HEK293 (cell line): ENCODE measurements at regions not wholly inside any gene's neighbourhood (a gene's known extent, or its start where the extent isn't known, plus 50 kb on each side); places are given as distances from the start of the nearest gene placed in this dataset.

Experiments used
- CTCF ChIA-PET: fragments of 350-600 bp; formaldehyde crosslinking; extraction: SDS; loops from one replicate; lab custom pipeline; 2021; ENCODE audit warnings: antibody characterized with exemption; lab: Yijun Ruan, JAX
- POLR2A ChIA-PET: fragments of 300-600 bp; formaldehyde crosslinking; extraction: SDS; loops from one replicate; lab custom pipeline; 2020; ENCODE audit warnings: antibody characterized with exemption, inconsistent platforms; lab: Yijun Ruan, JAX
- H3K27ac ChIP-seq: fragments of 200-500 bp; sonication (Bioruptor generic); 2 replicates; pipeline ENCODE4 v1.5.1; 2014; ENCODE audit warnings: low read depth, low read length, control low read depth, inconsistent platforms; ENCODE audit errors: extremely low read depth
- H3K36me3 ChIP-seq, 2 experiments: fragments of 200-500 bp in 1 of 2; sonication (Bioruptor generic) in 1 of 2; 1 replicate in 1 of 2; 2 replicates in 1 of 2; pipeline ENCODE4 v1.5.1; 2014 to 2017; ENCODE audit warnings: inconsistent platforms in 2 of 2, low read length in 2 of 2; ENCODE audit not compliant: control insufficient read depth in 2 of 2, insufficient read depth in 1 of 2
- H3K4me1 ChIP-seq: fragments of 200-500 bp; sonication (Bioruptor generic); 2 replicates; pipeline ENCODE4 v1.5.1; 2014; ENCODE audit warnings: mild to moderate bottlenecking, low read length, inconsistent platforms; ENCODE audit not compliant: control insufficient read depth, insufficient read depth
- H3K4me3 ChIP-seq: 2 replicates; pipeline ENCODE4 v1.5.1; 2011; ENCODE audit warnings: low read depth, mild to moderate bottlenecking, control low read depth, low read length, moderate library complexity
- H3K9me3 ChIP-seq: fragments of 200-500 bp; sonication (Bioruptor generic); 2 replicates; pipeline ENCODE4 v1.5.1; 2014; ENCODE audit warnings: low read depth, low read length, inconsistent platforms; ENCODE audit not compliant: control insufficient read depth, insufficient read depth
- KLF10 ChIP-seq: fragments of 450-650 bp; IDR thresholded peaks from 2 replicates; pipeline ENCODE4 v1.5.1; 2018; ENCODE audit warnings: missing biosample characterization, mild to moderate bottlenecking, missing genetic modification characterization
- KLF7 ChIP-seq: fragments of 450-650 bp; formaldehyde crosslinking; IDR thresholded peaks from 2 replicates; pipeline ENCODE4 v1.5.1; 2016; ENCODE audit warnings: missing biosample characterization, missing genetic modification characterization, borderline replicate concordance
- KLF9 ChIP-seq: fragments of 450-650 bp; formaldehyde crosslinking; IDR thresholded peaks from 2 replicates; pipeline ENCODE4 v1.5.1; 2016; ENCODE audit warnings: missing biosample characterization, missing genetic modification characterization, low read depth
- OSR2 ChIP-seq: fragments of 450-650 bp; formaldehyde crosslinking; IDR thresholded peaks from 2 replicates; pipeline ENCODE4 v1.5.1; 2016; ENCODE audit warnings: missing biosample characterization, missing genetic modification characterization
- OVOL3 ChIP-seq: fragments of 450-650 bp; formaldehyde crosslinking; IDR thresholded peaks from 2 replicates; pipeline ENCODE4 v1.5.1; 2016; ENCODE audit warnings: missing biosample characterization, missing genetic modification characterization
- TCF7L2 ChIP-seq: IDR thresholded peaks from 2 replicates; pipeline ENCODE4 v1.6.1; 2011; ENCODE audit warnings: low read depth, mild to moderate bottlenecking, inconsistent platforms, low read length, moderate library complexity, borderline replicate concordance
- ZBTB17 ChIP-seq: fragments of 450-650 bp; formaldehyde crosslinking; IDR thresholded peaks from 2 replicates; pipeline ENCODE4 v1.5.1; 2016; ENCODE audit warnings: missing biosample characterization, missing genetic modification characterization
- ZBTB20 ChIP-seq: fragments of 450-650 bp; formaldehyde crosslinking; IDR thresholded peaks from 2 replicates; pipeline ENCODE4 v1.5.1; 2016; ENCODE audit warnings: missing biosample characterization, missing genetic modification characterization
- ZFP41 ChIP-seq: fragments of 450-650 bp; formaldehyde crosslinking; IDR thresholded peaks from 2 replicates; pipeline ENCODE4 v1.5.1; 2016; ENCODE audit warnings: missing biosample characterization, missing genetic modification characterization, borderline replicate concordance
- ZNF169 ChIP-seq: fragments of 450-650 bp; formaldehyde crosslinking; IDR thresholded peaks from 2 replicates; pipeline ENCODE4 v1.5.1; 2016; ENCODE audit warnings: missing biosample characterization, missing genetic modification characterization
- ZNF174 ChIP-seq: fragments of 450-650 bp; formaldehyde crosslinking; IDR thresholded peaks from 2 replicates; pipeline ENCODE4 v1.5.0; 2017; ENCODE audit warnings: missing biosample characterization, mild to moderate bottlenecking, missing genetic modification characterization
- ZNF292 ChIP-seq: fragments of 450-650 bp; formaldehyde crosslinking; IDR thresholded peaks from 2 replicates; pipeline ENCODE4 v1.5.1; 2016; ENCODE audit warnings: low read depth, missing biosample characterization, missing genetic modification characterization, borderline replicate concordance
- ZNF37A ChIP-seq: fragments of 450-650 bp; IDR thresholded peaks from 2 replicates; pipeline ENCODE4 v1.5.1; 2018; ENCODE audit warnings: missing biosample characterization, missing genetic modification characterization
- ZNF530 ChIP-seq: fragments of 450-650 bp; formaldehyde crosslinking; IDR thresholded peaks from 2 replicates; pipeline ENCODE4 v1.5.1; 2016; ENCODE audit warnings: low read depth, missing biosample characterization, missing genetic modification characterization
- ZNF560 ChIP-seq: fragments of 450-650 bp; formaldehyde crosslinking; IDR thresholded peaks from 2 replicates; pipeline ENCODE4 v1.5.1; 2017; ENCODE audit warnings: missing biosample characterization, missing genetic modification characterization, borderline replicate concordance
- ZNF610 ChIP-seq: fragments of 450-650 bp; formaldehyde crosslinking; IDR thresholded peaks from 2 replicates; pipeline ENCODE4 v1.5.1; 2016; ENCODE audit warnings: missing biosample characterization, missing genetic modification characterization, borderline replicate concordance
- ZNF707 ChIP-seq: fragments of 450-650 bp; formaldehyde crosslinking; IDR thresholded peaks from 2 replicates; pipeline ENCODE4 v1.5.1; 2016; ENCODE audit warnings: missing biosample characterization, missing genetic modification characterization
- ZNF747 ChIP-seq: fragments of 450-650 bp; formaldehyde crosslinking; IDR thresholded peaks from 2 replicates; pipeline ENCODE4 v1.5.1; 2016; ENCODE audit warnings: missing biosample characterization, missing genetic modification characterization
- TF ChIP-seq, protein P1 (sequence below): fragments of 450-650 bp; formaldehyde crosslinking; conservative IDR thresholded peaks from 2 replicates; pipeline ENCODE4 v1.5.1; 2016; ENCODE audit warnings: low read depth, missing biosample characterization, missing genetic modification characterization
- TF ChIP-seq, protein P2 (sequence below): fragments of 450-650 bp; formaldehyde crosslinking; IDR thresholded peaks from 2 replicates; pipeline ENCODE4 v1.5.1; 2017; ENCODE audit warnings: missing biosample characterization, missing genetic modification characterization
- TF ChIP-seq, protein P3 (sequence below): fragments of 450-650 bp; formaldehyde crosslinking; IDR thresholded peaks from 2 replicates; pipeline ENCODE4 v1.5.1; 2016; ENCODE audit warnings: missing biosample characterization, missing genetic modification characterization
- TF ChIP-seq, protein P4 (sequence below): fragments of 450-650 bp; formaldehyde crosslinking; IDR thresholded peaks from 2 replicates; pipeline ENCODE4 v1.5.1; 2016; ENCODE audit warnings: missing biosample characterization, missing genetic modification characterization
- TF ChIP-seq, protein P5 (sequence below): fragments of 450-650 bp; formaldehyde crosslinking; IDR thresholded peaks from 2 replicates; pipeline ENCODE4 v1.5.1; 2016; ENCODE audit warnings: missing biosample characterization, missing genetic modification characterization

DNA sequence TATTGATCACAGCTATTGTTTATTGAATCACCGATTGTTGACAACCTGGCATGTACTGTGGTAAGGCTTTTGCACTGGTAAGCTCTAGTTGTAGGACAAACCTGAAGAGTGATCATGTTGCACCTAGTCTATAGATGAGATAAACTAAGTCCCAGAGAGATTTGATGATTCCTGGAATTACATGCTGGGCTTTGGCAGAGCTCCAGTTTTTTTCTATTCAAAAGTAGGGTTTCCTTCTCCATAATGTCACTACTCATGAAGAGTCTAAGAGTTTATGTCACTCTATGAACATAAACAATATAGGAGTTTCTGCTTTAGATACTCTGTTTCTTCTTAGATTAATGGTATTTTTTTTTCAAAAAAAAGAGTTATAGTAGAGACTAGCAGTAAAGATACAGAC, 72.0 kb downstream of the BMP4 start (continued):
- TF ChIP-seq, protein P1, sequence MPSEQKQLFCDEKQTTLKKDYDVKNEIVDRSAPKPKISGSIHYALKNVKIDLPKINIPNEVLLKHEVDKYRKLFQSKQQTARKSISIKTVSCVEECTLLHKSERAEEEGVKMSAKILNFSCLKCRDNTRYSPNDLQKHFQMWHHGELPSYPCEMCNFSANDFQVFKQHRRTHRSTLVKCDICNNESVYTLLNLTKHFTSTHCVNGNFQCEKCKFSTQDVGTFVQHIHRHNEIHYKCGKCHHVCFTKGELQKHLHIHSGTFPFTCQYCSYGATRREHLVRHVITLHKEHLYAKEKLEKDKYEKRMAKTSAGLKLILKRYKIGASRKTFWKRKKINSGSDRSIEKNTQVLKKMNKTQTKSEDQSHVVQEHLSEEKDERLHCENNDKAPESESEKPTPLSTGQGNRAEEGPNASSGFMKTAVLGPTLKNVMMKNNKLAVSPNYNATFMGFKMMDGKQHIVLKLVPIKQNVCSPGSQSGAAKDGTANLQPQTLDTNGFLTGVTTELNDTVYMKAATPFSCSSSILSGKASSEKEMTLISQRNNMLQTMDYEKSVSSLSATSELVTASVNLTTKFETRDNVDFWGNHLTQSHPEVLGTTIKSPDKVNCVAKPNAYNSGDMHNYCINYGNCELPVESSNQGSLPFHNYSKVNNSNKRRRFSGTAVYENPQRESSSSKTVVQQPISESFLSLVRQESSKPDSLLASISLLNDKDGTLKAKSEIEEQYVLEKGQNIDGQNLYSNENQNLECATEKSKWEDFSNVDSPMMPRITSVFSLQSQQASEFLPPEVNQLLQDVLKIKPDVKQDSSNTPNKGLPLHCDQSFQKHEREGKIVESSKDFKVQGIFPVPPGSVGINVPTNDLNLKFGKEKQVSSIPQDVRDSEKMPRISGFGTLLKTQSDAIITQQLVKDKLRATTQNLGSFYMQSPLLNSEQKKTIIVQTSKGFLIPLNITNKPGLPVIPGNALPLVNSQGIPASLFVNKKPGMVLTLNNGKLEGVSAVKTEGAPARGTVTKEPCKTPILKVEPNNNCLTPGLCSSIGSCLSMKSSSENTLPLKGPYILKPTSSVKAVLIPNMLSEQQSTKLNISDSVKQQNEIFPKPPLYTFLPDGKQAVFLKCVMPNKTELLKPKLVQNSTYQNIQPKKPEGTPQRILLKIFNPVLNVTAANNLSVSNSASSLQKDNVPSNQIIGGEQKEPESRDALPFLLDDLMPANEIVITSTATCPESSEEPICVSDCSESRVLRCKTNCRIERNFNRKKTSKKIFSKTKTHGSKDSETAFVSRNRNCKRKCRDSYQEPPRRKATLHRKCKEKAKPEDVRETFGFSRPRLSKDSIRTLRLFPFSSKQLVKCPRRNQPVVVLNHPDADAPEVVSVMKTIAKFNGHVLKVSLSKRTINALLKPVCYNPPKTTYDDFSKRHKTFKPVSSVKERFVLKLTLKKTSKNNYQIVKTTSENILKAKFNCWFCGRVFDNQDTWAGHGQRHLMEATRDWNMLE (tag by site-specific recombination) = no peak
- TF ChIP-seq KLF9 (tag by site-specific recombination) (no peak), ZNF747 (no peak), ZNF707 (no peak), OSR2 (no peak), KLF7 (tag by site-specific recombination) (no peak), ZNF37A (tag by site-specific recombination) (no peak), ZNF169 (tag by site-specific recombination) (no peak), ZNF530 (tag by site-specific recombination) (no peak), KLF10 (tag by site-specific recombination) (no peak), ZNF560 (tag by site-specific recombination) (no peak), TCF7L2 (no peak)
- TF ChIP-seq, protein P2, sequence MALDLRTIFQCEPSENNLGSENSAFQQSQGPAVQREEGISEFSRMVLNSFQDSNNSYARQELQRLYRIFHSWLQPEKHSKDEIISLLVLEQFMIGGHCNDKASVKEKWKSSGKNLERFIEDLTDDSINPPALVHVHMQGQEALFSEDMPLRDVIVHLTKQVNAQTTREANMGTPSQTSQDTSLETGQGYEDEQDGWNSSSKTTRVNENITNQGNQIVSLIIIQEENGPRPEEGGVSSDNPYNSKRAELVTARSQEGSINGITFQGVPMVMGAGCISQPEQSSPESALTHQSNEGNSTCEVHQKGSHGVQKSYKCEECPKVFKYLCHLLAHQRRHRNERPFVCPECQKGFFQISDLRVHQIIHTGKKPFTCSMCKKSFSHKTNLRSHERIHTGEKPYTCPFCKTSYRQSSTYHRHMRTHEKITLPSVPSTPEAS (tag by site-specific recombination) = no peak
- TF ChIP-seq, protein P3, sequence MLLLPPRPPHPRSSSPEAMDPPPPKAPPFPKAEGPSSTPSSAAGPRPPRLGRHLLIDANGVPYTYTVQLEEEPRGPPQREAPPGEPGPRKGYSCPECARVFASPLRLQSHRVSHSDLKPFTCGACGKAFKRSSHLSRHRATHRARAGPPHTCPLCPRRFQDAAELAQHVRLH (tag by site-specific recombination) = no peak

DNA sequence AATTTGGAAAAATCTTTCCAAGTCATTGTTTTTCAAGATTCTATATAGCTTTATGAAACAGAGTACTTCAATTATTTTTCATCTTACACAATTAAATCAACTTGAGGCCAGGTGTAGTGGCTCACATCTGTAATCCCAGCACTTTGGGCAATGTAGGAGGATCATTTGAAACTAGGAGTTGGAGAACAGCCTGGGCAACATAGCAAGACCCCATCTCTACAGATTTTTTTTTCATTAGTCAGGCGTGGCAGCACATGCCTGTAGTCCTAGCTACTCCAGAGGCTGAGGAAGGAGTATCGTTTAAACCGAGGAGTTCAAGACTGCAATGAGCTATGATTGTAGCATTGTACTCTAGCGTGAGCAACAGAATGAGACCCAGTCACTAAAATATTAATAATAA, 72.9 kb downstream of the BMP4 start:
- ChIA-PET CTCF (interaction anchor here (0.6 kb wide), 1 partner anchor 208 kb away, joined by 3 read pairs; no protein-coding TSS in a partner anchor), POLR2A (no interaction called here)
- TF ChIP-seq OVOL3 (tag by site-specific recombination) = no peak
- no peak for TF ChIP-seq ZBTB20 (tag by site-specific recombination)
- TF ChIP-seq ZFP41 = no peak
- Histone ChIP-seq H3K9me3 (no peaks in the 10 kb centered on the region), H3K27ac (no peak overlapping the region), H3K4me1 (peaks cover 12% of the 10 kb centered on the region; the same call in 1 of the 2 replicates), H3K4me3 (no peak overlapping the region), H3K36me3 (no peaks in the 10 kb centered on the region)

DNA sequence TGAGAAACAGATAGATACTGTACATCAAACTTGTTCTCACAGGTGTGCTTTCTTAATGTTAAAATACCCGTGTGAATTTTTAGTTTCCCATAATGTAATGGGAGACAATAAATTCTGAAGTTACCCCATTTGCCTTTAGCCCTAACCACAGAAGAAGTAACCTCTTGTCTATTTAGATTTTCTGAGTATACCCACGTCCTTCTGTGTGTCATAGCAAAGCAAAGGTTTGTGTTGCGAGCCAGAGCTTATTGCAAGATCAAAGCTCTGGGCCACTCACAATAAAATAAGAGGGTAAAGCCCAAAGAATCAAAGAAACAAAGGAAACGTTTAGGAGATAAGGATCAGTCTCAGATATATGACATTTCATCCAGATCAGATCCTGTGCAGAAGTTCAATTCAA, 73.9 kb downstream of the BMP4 start:
- ChIA-PET CTCF (no interaction called here), POLR2A (no interaction called here)
- Histone ChIP-seq H3K9me3 (no peaks in the 10 kb centered on the region), H3K36me3 (no peaks in the 10 kb centered on the region), H3K4me3 (no peak overlapping the region), H3K27ac (no peak overlapping the region), H3K4me1 (peaks cover 12% of the 10 kb centered on the region; the same call in 1 of the 2 replicates)
- no peak for TF ChIP-seq ZBTB17 (tag by site-specific recombination)
- TF ChIP-seq ZNF174 (tag by site-specific recombination) = no peak
- no peak for TF ChIP-seq ZNF610 (tag by site-specific recombination)
- TF ChIP-seq, protein P4, sequence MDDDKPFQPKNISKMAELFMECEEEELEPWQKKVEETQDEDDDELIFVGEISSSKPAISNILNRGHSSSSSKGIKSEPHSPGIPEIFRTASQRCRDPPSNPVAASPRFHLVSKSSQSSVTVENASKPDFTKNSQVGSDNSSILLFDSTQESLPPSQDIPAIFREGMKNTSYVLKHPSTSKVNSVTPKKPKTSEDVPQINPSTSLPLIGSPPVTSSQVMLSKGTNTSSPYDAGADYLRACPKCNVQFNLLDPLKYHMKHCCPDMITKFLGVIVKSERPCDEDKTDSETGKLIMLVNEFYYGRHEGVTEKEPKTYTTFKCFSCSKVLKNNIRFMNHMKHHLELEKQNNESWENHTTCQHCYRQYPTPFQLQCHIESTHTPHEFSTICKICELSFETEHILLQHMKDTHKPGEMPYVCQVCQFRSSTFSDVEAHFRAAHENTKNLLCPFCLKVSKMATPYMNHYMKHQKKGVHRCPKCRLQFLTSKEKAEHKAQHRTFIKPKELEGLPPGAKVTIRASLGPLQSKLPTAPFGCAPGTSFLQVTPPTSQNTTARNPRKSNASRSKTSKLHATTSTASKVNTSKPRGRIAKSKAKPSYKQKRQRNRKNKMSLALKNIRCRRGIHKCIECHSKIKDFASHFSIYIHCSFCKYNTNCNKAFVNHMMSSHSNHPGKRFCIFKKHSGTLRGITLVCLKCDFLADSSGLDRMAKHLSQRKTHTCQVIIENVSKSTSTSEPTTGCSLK (tag by site-specific recombination) = no peak
- TF ChIP-seq, protein P5, sequence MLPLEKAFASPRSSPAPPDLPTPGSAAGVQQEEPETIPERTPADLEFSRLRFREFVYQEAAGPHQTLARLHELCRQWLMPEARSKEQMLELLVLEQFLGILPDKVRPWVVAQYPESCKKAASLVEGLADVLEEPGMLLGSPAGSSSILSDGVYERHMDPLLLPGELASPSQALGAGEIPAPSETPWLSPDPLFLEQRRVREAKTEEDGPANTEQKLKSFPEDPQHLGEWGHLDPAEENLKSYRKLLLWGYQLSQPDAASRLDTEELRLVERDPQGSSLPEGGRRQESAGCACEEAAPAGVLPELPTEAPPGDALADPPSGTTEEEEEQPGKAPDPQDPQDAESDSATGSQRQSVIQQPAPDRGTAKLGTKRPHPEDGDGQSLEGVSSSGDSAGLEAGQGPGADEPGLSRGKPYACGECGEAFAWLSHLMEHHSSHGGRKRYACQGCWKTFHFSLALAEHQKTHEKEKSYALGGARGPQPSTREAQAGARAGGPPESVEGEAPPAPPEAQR = no peak
- no peak for TF ChIP-seq ZNF292 (tag by site-specific recombination)
